Activated CD8-positive, alpha-beta T cell treated with anti-CD3 and anti-CD28 coated beads, Interleukin-2, amount 10 ng/mL, durations not matched to agents 7 days and 5 days (primary cell): ENCODE measurements at regions not wholly inside any gene's neighbourhood (a gene's known extent, or its start where the extent isn't known, plus 50 kb on each side); places are given as distances from the start of the nearest gene placed in this dataset.
"Not testable (repeated sequence)": the region's sequence is repeated elsewhere in the genome, so short reads cannot be mapped to it uniquely, and the experiment has no call there.

ENCODE experiments used
- ATAC-seq: fragments of 150-1000 bp; cut with Tn5 transposase; one replicate; pipeline ENCODE4 v1.10.0; 2021; ENCODE audit warnings: moderate library complexity
- CTCF ChIA-PET: fragments of 350-600 bp; sonication (Branson Sonifier 250); formaldehyde crosslinking; loops from one replicate; lab custom pipeline; 2021; ENCODE audit warnings: antibody characterized with exemption; lab: Charles Lee
- POLR2A ChIA-PET: fragments of 350-600 bp; sonication (Branson Sonifier 250); formaldehyde crosslinking; loops from one replicate; lab custom pipeline; 2021; ENCODE audit warnings: antibody characterized with exemption; lab: Charles Lee
- DNase-seq: peaks from one replicate; pipeline ENCODE4 v3.0.0-alpha.2; 2020
- H3K27ac Mint-ChIP-seq: one replicate; pipeline ENCODE4 v1.8.0; 2021; ENCODE audit warnings: mild to moderate bottlenecking, mixed read lengths
- H3K27me3 Mint-ChIP-seq: one replicate; pipeline ENCODE4 v1.8.0; 2021; ENCODE audit warnings: low read depth, mixed read lengths
- H3K36me3 Mint-ChIP-seq: one replicate; pipeline ENCODE4 v1.8.0; 2021; ENCODE audit warnings: low read depth, mixed read lengths
- H3K4me1 Mint-ChIP-seq: one replicate; pipeline ENCODE4 v1.8.0; 2021; ENCODE audit warnings: low read depth, mixed read lengths
- H3K4me3 Mint-ChIP-seq: one replicate; pipeline ENCODE4 v1.8.0; 2021; ENCODE audit warnings: mild to moderate bottlenecking, mixed read lengths
- H3K9me3 Mint-ChIP-seq: one replicate; pipeline ENCODE4 v1.8.0; 2022; ENCODE audit warnings: mixed read lengths; ENCODE audit not compliant: insufficient read depth

GRCh38 chr15:62510791-62511190 lies 345.7 kb upstream of the C2CD4B start:
- H3K27ac Mint-ChIP-seq = no peak overlapping the region
- no peaks in the 10 kb centered on the region for H3K36me3 Mint-ChIP-seq
- POLR2A ChIA-PET = no interaction called here
- peaks cover 11% of the 10 kb centered on the region for H3K27me3 Mint-ChIP-seq
- no peak for ATAC-seq
- no peak for DNase-seq
- no peak overlapping the region for H3K4me3 Mint-ChIP-seq
- H3K4me1 Mint-ChIP-seq = no peaks in the 10 kb centered on the region
- no peaks in the 10 kb centered on the region for H3K9me3 Mint-ChIP-seq
- CTCF ChIA-PET = no interaction called here

GRCh38 chr15:62512904-62513303 lies 347.8 kb upstream of the C2CD4B start:
- no peaks in the 10 kb centered on the region for H3K9me3 Mint-ChIP-seq
- no peak for DNase-seq
- no peak for ATAC-seq
- peaks cover 15% of the 10 kb centered on the region for H3K27me3 Mint-ChIP-seq
- POLR2A ChIA-PET = no interaction called here
- no peaks in the 10 kb centered on the region for H3K4me1 Mint-ChIP-seq
- H3K4me3 Mint-ChIP-seq = no peak overlapping the region
- CTCF ChIA-PET = no interaction called here
- no peaks in the 10 kb centered on the region for H3K36me3 Mint-ChIP-seq
- no peak overlapping the region for H3K27ac Mint-ChIP-seq

- CTCF ChIA-PET = no interaction called here
- Mint-ChIP-seq H3K9me3 (no peaks in the 10 kb centered on the region), H3K27ac (no peak overlapping the region), H3K36me3 (no peaks in the 10 kb centered on the region), H3K4me1 (no peaks in the 10 kb centered on the region), H3K4me3 (no peak overlapping the region), H3K27me3 (peaks cover 15% of the 10 kb centered on the region)
- DNase-seq (no peak), ATAC-seq (no peak)
- POLR2A ChIA-PET = no interaction called here
These were observed 348.8 kb upstream of the C2CD4B start for GRCh38 chr15:62513893-62514292.

GRCh38 chr15:62515696-62516395 lies 350.8 kb upstream of the C2CD4B start:
- H3K27me3 Mint-ChIP-seq = peaks cover 15% of the 10 kb centered on the region
- no peaks in the 10 kb centered on the region for H3K9me3 Mint-ChIP-seq
- DNase-seq = no peak
- CTCF ChIA-PET = interaction anchor here (1.0 kb wide), 1 partner anchor 34 kb away, joined by 3 read pairs; no protein-coding TSS in a partner anchor
- no peak overlapping the region for H3K27ac Mint-ChIP-seq
- H3K4me1 Mint-ChIP-seq = no peaks in the 10 kb centered on the region
- no peaks in the 10 kb centered on the region for H3K36me3 Mint-ChIP-seq
- POLR2A ChIA-PET = no interaction called here
- no peak for ATAC-seq
- H3K4me3 Mint-ChIP-seq = no peak overlapping the region

- Mint-ChIP-seq H3K27ac (no peak overlapping the region), H3K27me3 (peaks cover 16% of the 10 kb centered on the region), H3K36me3 (no peaks in the 10 kb centered on the region), H3K4me3 (no peak overlapping the region), H3K4me1 (no peaks in the 10 kb centered on the region), H3K9me3 (no peaks in the 10 kb centered on the region)
- no peak for ATAC-seq
- DNase-seq = no peak
- ChIA-PET CTCF (no interaction called here), POLR2A (no interaction called here)
These were observed 352.5 kb upstream of the C2CD4B start for GRCh38 chr15:62517541-62517940.

GRCh38 chr15:62518666-62519065 lies 353.6 kb upstream of the C2CD4B start:
- H3K4me3 Mint-ChIP-seq, H3K4me1 Mint-ChIP-seq, POLR2A ChIA-PET, ATAC-seq, H3K9me3 Mint-ChIP-seq, CTCF ChIA-PET, H3K36me3 Mint-ChIP-seq, H3K27ac Mint-ChIP-seq, DNase-seq: not testable (repeated sequence)
- peaks cover 16% of the 10 kb centered on the region for H3K27me3 Mint-ChIP-seq

GRCh38 chr15:62519900-62520299 lies 354.8 kb upstream of the C2CD4B start:
- H3K27ac Mint-ChIP-seq = no peak overlapping the region
- no peak for ATAC-seq
- POLR2A ChIA-PET = no interaction called here
- no peak for DNase-seq
- no peaks in the 10 kb centered on the region for H3K36me3 Mint-ChIP-seq
- peaks cover 20% of the 10 kb centered on the region for H3K27me3 Mint-ChIP-seq
- H3K9me3 Mint-ChIP-seq = no peaks in the 10 kb centered on the region
- no peak overlapping the region for H3K4me3 Mint-ChIP-seq
- no peaks in the 10 kb centered on the region for H3K4me1 Mint-ChIP-seq
- CTCF ChIA-PET = no interaction called here

GRCh38 chr15:62520887-62521286 lies 355.8 kb upstream of the C2CD4B start:
- DNase-seq = no peak
- no peaks in the 10 kb centered on the region for H3K9me3 Mint-ChIP-seq
- no peaks in the 10 kb centered on the region for H3K36me3 Mint-ChIP-seq
- POLR2A ChIA-PET = no interaction called here
- no peak overlapping the region for H3K27ac Mint-ChIP-seq
- CTCF ChIA-PET = no interaction called here
- peaks cover 23% of the 10 kb centered on the region for H3K27me3 Mint-ChIP-seq
- no peak overlapping the region for H3K4me3 Mint-ChIP-seq
- no peak for ATAC-seq
- H3K4me1 Mint-ChIP-seq = no peaks in the 10 kb centered on the region

GRCh38 chr15:62521396-62521795 lies 356.3 kb upstream of the C2CD4B start:
- H3K27ac Mint-ChIP-seq = no peak overlapping the region
- H3K27me3 Mint-ChIP-seq = peaks cover 23% of the 10 kb centered on the region
- ChIA-PET CTCF (no interaction called here), POLR2A (no interaction called here)
- ATAC-seq (no peak), DNase-seq (no peak)
- no peaks in the 10 kb centered on the region for H3K36me3 Mint-ChIP-seq
- no peaks in the 10 kb centered on the region for H3K9me3 Mint-ChIP-seq
- no peak overlapping the region for H3K4me3 Mint-ChIP-seq
- no peaks in the 10 kb centered on the region for H3K4me1 Mint-ChIP-seq

- ChIA-PET POLR2A (no interaction called here), CTCF (no interaction called here)
- ATAC-seq (no peak), DNase-seq (no peak)
- Mint-ChIP-seq H3K9me3 (no peaks in the 10 kb centered on the region), H3K4me1 (no peaks in the 10 kb centered on the region), H3K36me3 (no peaks in the 10 kb centered on the region), H3K4me3 (no peak overlapping the region), H3K27me3 (peaks cover 17% of the 10 kb centered on the region), H3K27ac (no peak overlapping the region)
These were observed 359.8 kb upstream of the C2CD4B start for GRCh38 chr15:62524848-62525247.

- no peak for ATAC-seq
- peaks cover 13% of the 10 kb centered on the region for H3K27me3 Mint-ChIP-seq
- no peak overlapping the region for H3K27ac Mint-ChIP-seq
- no peaks in the 10 kb centered on the region for H3K9me3 Mint-ChIP-seq
- ChIA-PET CTCF (no interaction called here), POLR2A (no interaction called here)
- H3K4me3 Mint-ChIP-seq = no peak overlapping the region
- H3K4me1 Mint-ChIP-seq = no peaks in the 10 kb centered on the region
- H3K36me3 Mint-ChIP-seq = no peaks in the 10 kb centered on the region
- no peak for DNase-seq
These were observed 362.3 kb upstream of the C2CD4B start for GRCh38 chr15:62527387-62527786.

GRCh38 chr15:62528505-62528904 lies 363.4 kb upstream of the C2CD4B start:
- ChIA-PET CTCF (no interaction called here), POLR2A (no interaction called here)
- Mint-ChIP-seq H3K27ac (no peak overlapping the region), H3K4me3 (no peak overlapping the region), H3K27me3 (peaks cover 15% of the 10 kb centered on the region), H3K36me3 (no peaks in the 10 kb centered on the region), H3K4me1 (no peaks in the 10 kb centered on the region), H3K9me3 (no peaks in the 10 kb centered on the region)
- no peak for DNase-seq
- ATAC-seq = no peak

GRCh38 chr15:62532367-62532766 lies 367.3 kb upstream of the C2CD4B start:
- H3K4me1 Mint-ChIP-seq = no peaks in the 10 kb centered on the region
- H3K4me3 Mint-ChIP-seq = no peak overlapping the region
- H3K36me3 Mint-ChIP-seq = no peaks in the 10 kb centered on the region
- POLR2A ChIA-PET = interaction anchor here (0.6 kb wide), 1 partner anchor 210 kb away, joined by 4 read pairs; no protein-coding TSS in a partner anchor
- no peak for ATAC-seq
- peaks cover 3% of the 10 kb centered on the region for H3K27me3 Mint-ChIP-seq
- no peaks in the 10 kb centered on the region for H3K9me3 Mint-ChIP-seq
- no peak for DNase-seq
- no peak overlapping the region for H3K27ac Mint-ChIP-seq
- CTCF ChIA-PET = no interaction called here
